NCI-H345 (cell line): ENCODE measurements at regions not wholly inside any gene's neighbourhood (a gene's known extent, or its start where the extent isn't known, plus 50 kb on each side); places are given as distances from the start of the nearest gene placed in this dataset.
"Not testable (repeated sequence)": the region's sequence is repeated elsewhere in the genome, so short reads cannot be mapped to it uniquely, and the experiment has no call there.

Experiments used
- DNase-seq: peaks from one replicate; lab custom pipeline; 2025; lab: John Stamatoyannopoulos, UW

DNA sequence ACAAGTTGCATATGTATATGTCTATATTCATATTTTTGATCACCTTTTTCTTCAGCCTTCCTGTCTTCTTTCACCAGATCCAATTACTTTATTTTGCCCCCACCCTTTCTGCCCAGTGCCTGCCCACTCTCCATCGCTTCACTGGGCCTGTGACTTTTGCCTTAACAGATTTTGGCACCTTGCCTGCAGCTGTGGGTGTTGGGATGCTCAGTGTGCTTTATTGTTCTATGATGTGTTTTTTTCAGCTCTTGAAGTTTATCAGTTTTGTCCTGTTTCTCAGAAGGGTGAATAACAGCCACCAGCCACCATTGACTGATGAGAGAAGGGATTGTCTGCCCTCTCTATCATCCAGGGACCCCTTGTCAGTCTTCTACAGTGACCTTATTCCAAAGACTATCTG, 77.2 kb upstream of the GALNT7 start:
- peak; percentile 4 for DNase-seq

DNA sequence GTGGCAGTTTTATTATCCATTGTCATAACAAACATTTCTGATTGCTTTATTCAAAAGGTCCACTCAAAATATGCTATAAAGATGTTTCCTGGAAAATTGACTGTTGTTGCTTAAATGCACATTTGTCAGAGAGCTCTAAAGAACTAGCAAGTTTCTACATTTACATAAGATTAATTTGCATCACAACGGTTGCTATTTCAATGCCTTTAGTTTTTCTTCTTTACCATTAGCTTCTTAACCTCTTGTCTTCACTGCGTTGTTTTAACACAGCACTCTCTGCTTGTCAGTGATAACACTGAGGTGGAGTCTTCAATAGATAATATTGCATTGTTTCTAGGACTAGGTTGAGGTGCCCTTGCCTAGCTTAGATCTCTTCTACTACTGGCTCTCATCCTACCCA, 76.7 kb upstream of the GALNT7 start:
- DNase-seq: no peak

DNA sequence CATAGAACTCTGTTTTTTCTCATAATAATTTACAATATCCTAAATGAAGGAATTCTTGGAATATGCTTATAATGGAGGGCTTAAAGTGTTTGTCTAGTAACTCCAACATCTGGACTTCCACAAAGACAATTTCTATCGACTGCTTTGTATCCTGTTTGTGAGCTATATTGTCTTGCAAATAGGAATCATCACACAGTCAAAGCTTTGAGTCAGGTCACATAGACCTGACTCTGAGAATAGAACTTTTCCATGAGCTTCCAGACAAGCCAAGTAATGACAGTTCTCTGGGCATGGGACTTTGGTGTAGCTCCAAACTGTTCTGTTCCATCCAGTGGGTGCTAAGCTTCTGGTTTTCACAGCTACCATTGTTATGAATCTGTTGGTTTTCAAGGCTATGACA, 75.2 kb upstream of the GALNT7 start:
- DNase-seq: no peak

DNA sequence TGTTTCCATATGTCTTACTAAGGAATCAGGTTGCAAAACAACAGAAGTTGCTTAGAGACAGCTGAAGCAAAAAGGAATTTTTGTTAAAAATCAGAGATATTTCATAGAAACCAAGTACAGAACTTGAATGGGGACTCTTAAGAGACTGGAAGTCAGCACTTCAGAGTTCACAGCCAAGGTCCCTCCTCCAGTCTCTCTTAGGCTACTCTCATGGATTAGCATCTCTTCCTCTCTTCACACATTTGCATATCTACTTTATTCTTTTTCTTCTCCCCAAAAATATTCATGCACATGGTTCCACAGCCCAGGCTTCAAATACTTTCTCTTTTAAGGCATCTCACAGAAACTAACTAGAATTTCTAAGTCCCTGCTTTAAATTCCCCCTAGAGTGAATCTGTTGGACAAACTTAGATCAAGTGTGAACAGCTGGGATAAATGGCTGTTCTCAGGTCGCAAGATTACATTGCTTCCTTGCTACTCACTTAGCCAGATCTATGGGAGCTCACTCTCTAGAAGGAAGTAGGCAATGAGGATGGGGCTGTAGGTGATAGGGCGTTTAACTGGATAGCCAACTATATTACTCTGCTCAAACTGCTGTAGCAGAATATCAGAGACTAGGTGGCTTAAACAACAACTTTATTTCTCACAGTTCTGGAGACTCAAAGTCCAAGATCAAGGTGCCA, 73.7 kb upstream of the GALNT7 start:
- DNase-seq: no peak

DNA sequence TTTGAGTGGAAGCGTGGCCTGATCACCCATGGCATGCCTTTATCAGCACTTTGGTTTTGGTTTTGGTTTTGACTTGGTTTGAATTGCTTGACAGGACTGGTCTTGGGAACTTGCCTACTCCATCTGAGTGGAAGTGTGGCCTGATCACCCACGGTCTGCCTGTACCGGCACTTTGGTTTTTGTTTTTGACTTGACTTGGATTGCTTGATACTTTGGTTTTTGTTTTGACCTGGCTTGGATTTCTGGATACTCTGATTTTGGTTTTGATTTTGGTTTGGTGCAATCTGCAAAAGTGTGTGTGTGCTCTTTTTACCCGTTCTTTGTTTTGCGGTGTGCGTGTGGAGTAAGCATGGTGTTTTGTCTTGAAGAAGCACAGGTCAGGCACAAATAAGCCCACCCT, 69.2 kb upstream of the GALNT7 start:
- DNase-seq: not testable (repeated sequence)

DNA sequence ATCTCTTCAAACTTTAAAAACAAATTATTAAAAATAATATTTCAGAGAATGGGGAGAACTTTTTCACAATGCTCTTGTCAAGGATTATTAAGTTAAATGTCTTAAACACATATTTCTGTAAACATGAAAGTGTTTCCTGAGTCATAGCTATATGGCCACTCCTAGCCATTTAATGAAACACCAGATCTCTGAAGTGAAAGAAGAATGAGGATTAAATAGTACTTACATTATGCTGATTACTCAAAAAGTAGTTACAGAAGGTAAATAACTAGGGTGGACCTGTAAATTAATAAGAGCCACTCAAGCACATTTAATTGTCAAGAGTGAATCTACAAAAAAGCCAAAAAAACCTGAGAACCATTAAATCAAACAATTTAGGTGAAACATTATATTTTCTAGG, 57.6 kb upstream of the GALNT7 start:
- DNase-seq: no peak

DNA sequence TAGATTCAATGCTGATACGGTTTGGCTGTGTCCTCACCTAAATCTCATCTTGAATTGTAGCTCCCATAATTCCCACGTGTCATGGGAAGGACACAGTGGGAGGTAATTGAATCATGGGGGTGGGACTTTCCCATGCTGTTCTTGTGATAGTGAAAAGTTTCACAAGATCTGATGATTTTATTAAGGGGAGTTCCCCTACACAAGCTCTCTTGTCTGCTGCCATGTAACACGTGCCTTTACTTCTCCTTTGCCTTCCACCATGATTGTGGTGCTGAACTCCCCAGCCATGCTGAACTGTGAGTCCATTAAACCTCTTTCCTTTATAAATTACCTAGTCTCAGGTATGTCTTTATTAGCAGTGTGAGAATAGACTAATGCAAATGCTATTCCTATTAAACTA, 51.2 kb upstream of the GALNT7 start:
- not testable (repeated sequence) for DNase-seq
